Activated CD4-positive, alpha-beta T cell treated with anti-CD3 and anti-CD28 coated beads, Interleukin-2, amount 10 ng/mL, durations not matched to agents 24 days and 14 days (primary cell): ENCODE measurements at regions not wholly inside any gene's neighbourhood (a gene's known extent, or its start where the extent isn't known, plus 50 kb on each side); places are given as distances from the start of the nearest gene placed in this dataset.
"Not testable (repeated sequence)": the region's sequence is repeated elsewhere in the genome, so short reads cannot be mapped to it uniquely, and the experiment has no call there.

ENCODE experiments used
- DNase-seq: peaks from one replicate; pipeline ENCODE4 v3.0.0; 2022
- H3K27ac Mint-ChIP-seq: one replicate; pipeline ENCODE4 v1.8.0; 2022; ENCODE audit warnings: mild to moderate bottlenecking, mixed read lengths
- H3K27me3 Mint-ChIP-seq: one replicate; pipeline ENCODE4 v1.8.0; 2022; ENCODE audit warnings: mixed read lengths
- H3K36me3 Mint-ChIP-seq: one replicate; pipeline ENCODE4 v1.8.0; 2022; ENCODE audit warnings: low read depth, mild to moderate bottlenecking, mixed read lengths
- H3K4me1 Mint-ChIP-seq: one replicate; pipeline ENCODE4 v1.8.0; 2021; ENCODE audit warnings: mixed read lengths
- H3K4me3 Mint-ChIP-seq: one replicate; pipeline ENCODE4 v1.8.0; 2022; ENCODE audit warnings: mild to moderate bottlenecking, moderate library complexity, mixed read lengths
- H3K9me3 Mint-ChIP-seq: one replicate; pipeline ENCODE4 v1.8.0; 2021; ENCODE audit warnings: mixed read lengths
- intact Hi-C: fragments of 100-400 bp; cut with micrococcal nuclease; formaldehyde crosslinking; loops from one replicate; pipeline ENCODE4 v1.15.1; 2023

DNA sequence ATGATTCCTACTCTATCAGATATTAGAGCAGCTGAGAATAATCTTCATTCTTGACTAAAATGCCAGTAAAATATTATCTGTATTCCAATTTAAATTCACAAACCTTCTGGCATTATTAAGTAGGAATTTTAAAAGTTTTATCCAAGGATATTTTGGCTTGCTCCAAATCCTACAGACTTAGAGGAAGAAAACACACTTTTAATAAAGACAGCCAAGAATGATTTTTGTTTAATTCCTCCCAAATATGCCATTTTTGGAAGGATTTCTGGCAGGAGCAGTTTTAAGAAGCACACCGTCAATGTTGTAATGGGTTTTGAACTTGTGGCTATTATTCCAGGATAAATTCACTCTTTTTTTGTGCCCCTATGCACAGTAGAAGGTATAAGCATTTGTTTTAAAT lies 355.1 kb downstream of the SLITRK5 start:
- H3K4me1 Mint-ChIP-seq = no peaks in the 10 kb centered on the region
- no peak for DNase-seq
- H3K27me3 Mint-ChIP-seq = no peaks in the 10 kb centered on the region
- H3K36me3 Mint-ChIP-seq = no peaks in the 10 kb centered on the region
- intact Hi-C loops = no loop called here
- no peak overlapping the region for H3K4me3 Mint-ChIP-seq
- H3K27ac Mint-ChIP-seq = no peak overlapping the region
- H3K9me3 Mint-ChIP-seq = no peaks in the 10 kb centered on the region

DNA sequence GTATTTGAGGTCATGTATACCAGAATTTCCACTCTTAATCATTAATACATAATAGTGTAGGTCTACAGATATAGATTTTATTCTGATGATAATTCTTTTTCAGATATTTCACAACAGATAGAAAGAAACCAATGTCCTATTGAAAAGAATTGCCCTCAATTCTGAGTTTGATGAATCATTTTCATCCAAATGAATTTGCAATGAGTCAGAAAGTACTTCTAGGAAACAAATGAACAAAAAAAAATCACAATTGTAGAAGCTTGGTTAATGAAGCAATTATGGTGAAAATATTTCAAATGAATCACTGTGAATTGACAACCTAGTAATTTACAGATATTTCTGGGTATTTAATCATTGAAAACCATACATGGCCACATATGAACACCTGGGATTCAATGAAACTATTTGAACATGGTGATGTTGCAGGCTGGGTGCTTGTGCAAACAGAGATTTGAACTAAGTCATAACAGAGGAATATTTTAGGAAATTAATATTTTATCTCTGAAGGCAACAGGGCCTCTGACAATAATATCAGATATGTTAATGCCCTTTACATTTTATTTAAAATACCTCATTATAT lies 360.9 kb downstream of the SLITRK5 start:
- H3K4me3 Mint-ChIP-seq = no peak overlapping the region
- H3K9me3 Mint-ChIP-seq = no peaks in the 10 kb centered on the region
- intact Hi-C loops = no loop called here
- no peak for DNase-seq
- no peak overlapping the region for H3K27ac Mint-ChIP-seq
- no peaks in the 10 kb centered on the region for H3K4me1 Mint-ChIP-seq
- H3K27me3 Mint-ChIP-seq = no peaks in the 10 kb centered on the region
- H3K36me3 Mint-ChIP-seq = no peaks in the 10 kb centered on the region

DNA sequence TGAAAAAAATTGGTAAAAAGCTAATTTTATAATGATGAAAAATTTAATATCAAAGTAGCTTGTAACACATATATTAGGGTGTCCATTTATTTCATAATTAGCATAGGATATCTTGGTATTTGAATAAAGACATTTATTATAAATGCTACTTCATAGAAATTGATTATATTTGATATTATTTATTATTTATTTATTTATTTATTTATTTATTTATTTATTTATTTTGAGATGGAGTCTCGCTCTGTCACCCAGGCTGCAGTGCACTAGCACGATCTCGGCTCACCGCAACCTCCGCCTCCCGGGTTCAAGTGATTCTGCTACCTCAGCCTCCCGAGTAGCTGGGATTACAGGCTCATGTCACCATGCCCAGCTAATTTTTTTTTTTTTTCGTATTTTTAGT lies 365.0 kb downstream of the SLITRK5 start:
- H3K9me3 Mint-ChIP-seq, H3K27me3 Mint-ChIP-seq, H3K4me3 Mint-ChIP-seq, H3K36me3 Mint-ChIP-seq, H3K27ac Mint-ChIP-seq, H3K4me1 Mint-ChIP-seq, DNase-seq, intact Hi-C loops: not testable (repeated sequence)

DNA sequence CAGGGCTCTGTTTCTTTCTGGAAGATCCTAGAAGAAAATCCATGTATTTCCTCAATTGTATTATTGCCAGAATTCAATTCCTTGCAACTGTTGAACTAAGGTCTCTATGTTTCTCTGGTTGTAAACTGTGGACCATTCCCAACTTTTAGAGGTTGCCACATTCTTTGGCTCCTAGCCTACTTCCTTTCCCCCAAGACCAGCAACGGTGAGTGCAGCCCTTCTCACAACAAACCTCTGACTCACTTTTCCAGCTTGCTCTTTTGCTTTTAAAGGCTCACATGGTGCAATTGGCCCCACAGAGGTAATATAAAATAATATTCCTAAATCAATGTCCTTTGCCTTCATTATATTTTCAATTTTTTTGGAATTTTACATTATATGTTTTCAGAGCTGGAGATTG lies 371.3 kb downstream of the SLITRK5 start:
- Mint-ChIP-seq H3K27me3 (no peaks in the 10 kb centered on the region), H3K36me3 (no peaks in the 10 kb centered on the region), H3K27ac (no peak overlapping the region), H3K9me3 (peaks cover 3% of the 10 kb centered on the region), H3K4me1 (no peaks in the 10 kb centered on the region), H3K4me3 (no peak overlapping the region)
- intact Hi-C loops = no loop called here
- DNase-seq = no peak

DNA sequence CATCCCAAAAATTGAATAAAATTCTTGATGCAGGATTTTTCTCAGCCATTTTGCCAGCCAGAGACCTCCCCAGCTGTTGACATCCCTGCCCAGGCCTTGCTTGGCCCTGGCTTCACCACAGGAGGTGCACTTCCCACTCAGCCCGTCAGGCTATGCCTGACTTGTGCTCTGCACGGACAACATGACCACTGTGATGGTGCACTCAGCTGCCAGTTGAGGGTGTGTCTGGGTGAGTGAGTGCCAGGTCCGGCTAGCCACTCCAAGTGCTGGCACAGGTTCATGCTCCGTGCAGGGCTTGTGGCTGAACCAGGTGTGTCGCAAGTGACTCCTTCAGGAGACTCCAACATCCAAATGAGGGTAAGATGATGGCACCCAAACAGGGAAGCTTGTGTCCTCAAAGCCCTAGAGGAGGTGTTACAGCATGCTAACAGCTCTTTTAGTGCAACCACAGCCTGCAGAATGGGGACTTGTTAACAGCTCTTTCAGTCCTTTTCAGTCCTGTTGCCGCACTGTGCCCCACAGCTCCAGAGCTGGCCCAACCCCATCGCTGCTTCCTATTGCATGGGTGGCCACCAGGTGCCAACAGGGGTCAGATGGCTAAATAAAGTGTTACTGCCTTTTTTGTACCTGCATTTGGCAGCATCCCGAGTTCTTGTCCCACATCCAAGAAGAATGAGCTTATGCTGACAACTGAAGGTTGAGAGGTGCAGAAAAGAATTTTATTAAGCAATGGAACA lies 380.7 kb downstream of the SLITRK5 start:
- intact Hi-C loops = no loop called here
- Mint-ChIP-seq H3K27ac (no peak overlapping the region), H3K9me3 (peaks cover 3% of the 10 kb centered on the region), H3K36me3 (no peaks in the 10 kb centered on the region), H3K4me3 (no peak overlapping the region), H3K4me1 (no peaks in the 10 kb centered on the region), H3K27me3 (no peaks in the 10 kb centered on the region)
- DNase-seq = no peak

DNA sequence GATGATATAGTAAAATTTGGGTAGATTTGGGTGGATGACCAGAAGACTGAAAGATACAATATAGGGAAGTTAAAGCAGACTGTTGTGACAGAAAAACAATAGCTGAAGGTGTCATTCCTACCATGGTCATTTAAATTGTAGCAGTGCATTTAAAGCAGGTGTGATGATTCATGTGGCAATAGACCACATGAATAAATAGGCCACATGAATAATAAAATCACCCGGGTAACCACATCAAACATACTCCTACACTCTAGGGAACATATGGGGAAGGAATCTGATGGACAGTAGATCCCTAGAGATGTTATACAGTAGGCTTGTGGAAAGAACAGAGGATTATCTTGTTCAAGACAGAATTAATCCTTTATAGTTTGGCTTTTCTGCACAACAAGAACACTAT lies 392.6 kb downstream of the SLITRK5 start:
- H3K4me3 Mint-ChIP-seq = no peak overlapping the region
- no peaks in the 10 kb centered on the region for H3K27me3 Mint-ChIP-seq
- H3K4me1 Mint-ChIP-seq = no peaks in the 10 kb centered on the region
- intact Hi-C loops = no loop called here
- no peaks in the 10 kb centered on the region for H3K9me3 Mint-ChIP-seq
- DNase-seq = no peak
- no peaks in the 10 kb centered on the region for H3K36me3 Mint-ChIP-seq
- H3K27ac Mint-ChIP-seq = no peak overlapping the region

DNA sequence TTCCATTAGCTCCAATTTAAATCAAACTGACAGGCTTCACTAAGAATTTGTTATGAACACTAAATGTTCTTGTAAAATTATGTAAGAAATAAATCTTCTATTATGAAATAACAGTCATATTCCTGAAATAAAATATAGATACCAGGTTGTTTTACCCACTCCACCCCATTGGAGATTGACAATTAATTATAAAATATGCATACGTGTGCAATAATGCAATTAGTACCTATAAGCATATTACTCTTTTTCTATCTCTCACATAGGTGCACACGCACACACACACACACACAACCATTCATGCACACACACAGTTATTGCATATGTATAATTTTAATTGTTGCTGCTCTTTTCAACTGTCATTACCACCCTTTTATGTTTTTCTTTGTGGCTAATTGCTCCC lies 395.7 kb downstream of the SLITRK5 start:
- H3K27me3 Mint-ChIP-seq = no peaks in the 10 kb centered on the region
- DNase-seq = no peak
- no peak overlapping the region for H3K4me3 Mint-ChIP-seq
- H3K4me1 Mint-ChIP-seq = no peaks in the 10 kb centered on the region
- no peak overlapping the region for H3K27ac Mint-ChIP-seq
- intact Hi-C loops = no loop called here
- H3K36me3 Mint-ChIP-seq = no peaks in the 10 kb centered on the region
- H3K9me3 Mint-ChIP-seq = no peaks in the 10 kb centered on the region

DNA sequence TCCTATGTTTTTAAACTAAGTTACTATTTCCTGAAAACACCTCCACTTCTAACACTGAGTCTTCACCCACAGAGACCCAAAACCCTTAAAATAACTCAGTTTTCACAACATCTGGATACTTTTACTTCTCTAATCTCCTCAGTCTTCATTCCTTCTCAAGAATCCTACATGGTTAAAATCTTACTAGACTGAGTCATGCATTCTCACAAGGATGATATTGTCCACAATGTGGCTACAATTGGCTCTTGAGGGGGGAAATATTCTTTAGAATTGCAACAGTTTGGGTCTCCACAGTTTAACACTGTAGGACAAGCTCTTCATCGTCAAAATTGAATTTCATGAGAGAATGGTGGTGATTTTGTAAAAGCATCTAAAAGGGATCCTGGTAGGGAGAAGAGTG lies 397.1 kb downstream of the SLITRK5 start:
- no peaks in the 10 kb centered on the region for H3K4me1 Mint-ChIP-seq
- no peak overlapping the region for H3K4me3 Mint-ChIP-seq
- H3K27ac Mint-ChIP-seq = no peak overlapping the region
- no peaks in the 10 kb centered on the region for H3K36me3 Mint-ChIP-seq
- no peak for DNase-seq
- H3K9me3 Mint-ChIP-seq = no peaks in the 10 kb centered on the region
- no peaks in the 10 kb centered on the region for H3K27me3 Mint-ChIP-seq
- intact Hi-C loops = no loop called here

DNA sequence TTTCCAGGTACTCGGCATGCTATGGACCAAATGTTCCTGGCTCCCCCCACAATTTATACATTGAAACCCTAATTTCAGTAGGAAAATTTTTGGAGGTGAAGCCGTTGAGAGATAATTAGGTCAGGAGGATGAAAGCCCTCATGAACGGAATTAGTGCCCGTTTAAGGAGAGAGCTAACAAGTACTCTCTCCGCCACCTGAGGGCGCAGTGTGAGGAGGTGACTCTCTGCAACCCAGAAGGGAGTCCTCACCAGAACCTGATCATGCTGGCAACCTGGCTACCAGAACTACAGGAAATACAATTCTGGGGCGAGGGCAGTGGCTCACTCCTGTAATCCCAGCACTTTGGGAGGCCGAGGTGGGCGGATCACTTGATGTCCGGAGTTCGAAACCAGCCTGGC lies 397.8 kb downstream of the SLITRK5 start:
- H3K4me1 Mint-ChIP-seq = no peaks in the 10 kb centered on the region
- H3K27me3 Mint-ChIP-seq = no peaks in the 10 kb centered on the region
- H3K4me3 Mint-ChIP-seq = no peak overlapping the region
- H3K27ac Mint-ChIP-seq = no peak overlapping the region
- no peaks in the 10 kb centered on the region for H3K36me3 Mint-ChIP-seq
- intact Hi-C loops = no loop called here
- DNase-seq = no peak
- H3K9me3 Mint-ChIP-seq = no peaks in the 10 kb centered on the region

DNA sequence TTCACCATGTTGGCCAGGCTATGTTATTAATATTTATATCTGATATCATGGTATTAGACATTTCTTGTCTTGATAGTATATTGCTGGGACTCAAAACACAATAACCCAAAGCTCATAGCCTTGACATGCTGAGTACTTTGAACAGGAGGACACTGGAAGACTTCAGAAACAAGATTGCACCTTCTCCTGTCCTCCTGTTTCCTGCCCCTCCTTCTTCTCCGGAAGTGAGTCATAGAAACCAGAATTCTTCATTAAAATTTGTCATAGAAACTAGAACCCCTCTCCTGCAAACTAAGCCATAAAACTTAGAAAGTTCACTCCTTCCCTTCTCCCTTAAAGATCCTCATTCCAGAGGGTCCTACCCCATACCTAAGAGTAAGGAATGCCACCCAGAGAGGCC lies 400.2 kb downstream of the SLITRK5 start:
- Mint-ChIP-seq H3K9me3 (no peaks in the 10 kb centered on the region), H3K27me3 (no peaks in the 10 kb centered on the region), H3K27ac (no peak overlapping the region), H3K4me1 (no peaks in the 10 kb centered on the region), H3K4me3 (no peak overlapping the region), H3K36me3 (no peaks in the 10 kb centered on the region)
- no peak for DNase-seq
- intact Hi-C loops = no loop called here

DNA sequence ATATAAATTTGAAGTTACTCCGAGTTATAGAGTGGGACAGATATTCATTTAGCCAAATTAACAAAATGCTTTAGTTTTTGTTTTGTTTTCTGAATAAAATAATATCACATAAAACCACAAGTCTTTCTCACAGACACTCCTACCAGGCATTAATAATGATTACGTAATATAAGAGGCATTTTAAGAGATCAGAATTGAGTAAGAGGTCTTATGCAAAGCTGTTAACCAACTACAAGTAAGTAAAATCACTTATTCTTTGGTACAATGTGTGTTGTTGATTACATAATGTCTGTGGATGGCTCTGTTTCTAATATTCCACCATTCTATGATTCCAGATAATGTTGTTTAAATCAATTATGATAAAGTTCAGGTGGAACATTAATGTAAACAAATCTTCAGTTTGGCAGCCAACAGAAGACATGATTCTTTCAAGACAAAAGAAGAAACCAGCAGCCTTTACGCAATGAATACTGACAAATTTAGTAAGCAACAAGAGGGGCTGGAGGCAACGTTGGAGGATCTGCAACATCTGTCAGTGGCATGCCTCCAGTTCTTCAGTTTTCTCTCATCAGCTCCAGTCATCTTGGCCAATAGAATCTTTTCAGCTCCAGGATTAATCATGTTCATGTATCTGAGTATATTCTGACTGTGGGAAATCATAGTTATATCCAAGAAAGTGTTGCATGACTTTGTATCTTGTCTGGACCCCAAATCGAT lies 403.8 kb downstream of the SLITRK5 start:
- no peak for DNase-seq
- H3K4me3 Mint-ChIP-seq = no peak overlapping the region
- H3K27ac Mint-ChIP-seq = no peak overlapping the region
- H3K36me3 Mint-ChIP-seq = no peaks in the 10 kb centered on the region
- intact Hi-C loops = no loop called here
- no peaks in the 10 kb centered on the region for H3K9me3 Mint-ChIP-seq
- no peaks in the 10 kb centered on the region for H3K4me1 Mint-ChIP-seq
- H3K27me3 Mint-ChIP-seq = no peaks in the 10 kb centered on the region

DNA sequence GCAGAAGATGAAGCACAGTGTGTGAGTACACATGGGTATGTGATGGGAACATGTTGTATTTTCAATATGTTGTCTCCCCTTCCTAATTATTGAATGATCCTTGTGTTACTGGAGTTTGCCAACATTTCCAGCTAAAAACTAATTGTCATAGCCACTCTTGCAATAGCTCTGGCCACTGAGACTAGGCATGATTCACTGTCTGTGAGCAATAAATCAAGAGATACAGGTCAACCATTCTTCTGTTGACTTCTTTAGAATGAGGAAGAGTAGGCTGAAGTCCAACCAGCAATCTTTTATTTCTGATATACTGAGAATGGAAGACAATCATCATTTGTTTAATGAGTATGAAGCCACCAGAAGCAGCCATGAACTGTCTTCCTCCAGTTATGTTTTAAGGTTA lies 413.9 kb downstream of the SLITRK5 start:
- no peak overlapping the region for H3K4me3 Mint-ChIP-seq
- no peaks in the 10 kb centered on the region for H3K27me3 Mint-ChIP-seq
- H3K9me3 Mint-ChIP-seq = no peaks in the 10 kb centered on the region
- no peaks in the 10 kb centered on the region for H3K4me1 Mint-ChIP-seq
- H3K36me3 Mint-ChIP-seq = no peaks in the 10 kb centered on the region
- intact Hi-C loops = no loop called here
- no peak overlapping the region for H3K27ac Mint-ChIP-seq
- no peak for DNase-seq

DNA sequence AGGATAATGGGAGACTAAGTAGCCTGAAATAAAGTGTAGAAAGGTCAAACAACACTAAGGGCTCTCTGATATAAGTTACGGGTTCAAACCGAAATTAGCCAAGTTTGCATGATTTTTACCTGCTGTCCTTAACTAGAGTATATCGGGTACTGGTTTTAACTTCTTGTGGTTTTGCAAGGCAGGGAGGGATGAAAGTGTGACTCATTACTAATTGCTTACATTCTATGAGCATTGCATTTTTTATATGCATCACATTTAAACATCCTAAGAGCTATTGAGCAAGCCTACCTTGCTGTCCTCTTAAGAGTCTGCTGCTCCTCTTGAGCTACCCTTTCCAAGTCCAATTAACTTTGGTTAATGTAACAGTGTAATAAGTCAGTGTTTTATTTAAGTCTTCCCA lies 415.4 kb downstream of the SLITRK5 start:
- intact Hi-C loops = no loop called here
- Mint-ChIP-seq H3K4me1 (no peaks in the 10 kb centered on the region), H3K9me3 (no peaks in the 10 kb centered on the region), H3K4me3 (no peak overlapping the region), H3K36me3 (no peaks in the 10 kb centered on the region), H3K27ac (no peak overlapping the region), H3K27me3 (no peaks in the 10 kb centered on the region)
- no peak for DNase-seq

DNA sequence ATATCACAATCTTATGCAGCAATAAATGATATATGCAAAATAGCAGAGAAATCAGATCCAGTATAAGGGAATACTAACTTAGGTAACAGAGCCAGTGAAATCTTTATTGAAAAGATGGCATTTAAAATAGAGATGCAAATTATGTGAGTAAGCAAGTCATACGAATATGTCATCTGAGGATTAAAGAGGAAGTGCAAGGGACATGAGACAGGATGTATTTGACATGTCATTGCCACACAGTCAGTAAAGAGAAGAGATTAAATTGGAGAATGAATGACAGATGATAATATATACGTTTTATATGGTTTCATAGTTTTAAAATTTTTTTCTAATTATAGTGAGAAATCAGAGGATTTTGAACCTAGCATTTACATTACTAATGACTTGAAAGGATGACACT lies 426.4 kb downstream of the SLITRK5 start:
- H3K9me3 Mint-ChIP-seq = no peaks in the 10 kb centered on the region
- no peaks in the 10 kb centered on the region for H3K27me3 Mint-ChIP-seq
- H3K4me3 Mint-ChIP-seq = no peak overlapping the region
- DNase-seq = no peak
- no peaks in the 10 kb centered on the region for H3K36me3 Mint-ChIP-seq
- intact Hi-C loops = no loop called here
- H3K27ac Mint-ChIP-seq = no peak overlapping the region
- no peaks in the 10 kb centered on the region for H3K4me1 Mint-ChIP-seq
